GM04504 (cell line): ENCODE measurements at regions not wholly inside any gene's neighbourhood (a gene's known extent, or its start where the extent isn't known, plus 50 kb on each side); places are given as distances from the start of the nearest gene placed in this dataset.
"Not testable (repeated sequence)": the region's sequence is repeated elsewhere in the genome, so short reads cannot be mapped to it uniquely, and the experiment has no call there.

Experiments
- DNase-seq: peaks from one replicate; pipeline ENCODE4 v3.0.0-alpha.2; 2012; ENCODE audit warnings: low read depth

DNA sequence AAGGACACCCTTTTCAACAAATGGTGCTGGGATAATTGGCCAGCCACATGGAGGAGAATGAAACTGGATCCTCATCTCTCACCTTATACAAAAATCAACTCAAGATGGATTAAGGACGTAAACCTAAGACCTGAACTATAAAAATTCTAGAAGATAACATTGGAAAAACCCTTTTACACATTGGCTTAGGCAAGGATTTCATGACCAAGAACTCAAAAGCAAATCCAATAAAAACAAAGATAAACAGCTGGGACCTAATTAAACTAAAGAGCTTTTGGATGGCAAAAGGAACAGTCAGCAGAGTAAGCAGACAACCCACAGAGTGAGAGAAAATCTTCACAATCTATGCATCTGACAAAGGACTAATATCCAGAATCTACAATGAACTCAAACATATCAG, 96.9 kb upstream of the BNIP2 start:
- not testable (repeated sequence) for DNase-seq

DNA sequence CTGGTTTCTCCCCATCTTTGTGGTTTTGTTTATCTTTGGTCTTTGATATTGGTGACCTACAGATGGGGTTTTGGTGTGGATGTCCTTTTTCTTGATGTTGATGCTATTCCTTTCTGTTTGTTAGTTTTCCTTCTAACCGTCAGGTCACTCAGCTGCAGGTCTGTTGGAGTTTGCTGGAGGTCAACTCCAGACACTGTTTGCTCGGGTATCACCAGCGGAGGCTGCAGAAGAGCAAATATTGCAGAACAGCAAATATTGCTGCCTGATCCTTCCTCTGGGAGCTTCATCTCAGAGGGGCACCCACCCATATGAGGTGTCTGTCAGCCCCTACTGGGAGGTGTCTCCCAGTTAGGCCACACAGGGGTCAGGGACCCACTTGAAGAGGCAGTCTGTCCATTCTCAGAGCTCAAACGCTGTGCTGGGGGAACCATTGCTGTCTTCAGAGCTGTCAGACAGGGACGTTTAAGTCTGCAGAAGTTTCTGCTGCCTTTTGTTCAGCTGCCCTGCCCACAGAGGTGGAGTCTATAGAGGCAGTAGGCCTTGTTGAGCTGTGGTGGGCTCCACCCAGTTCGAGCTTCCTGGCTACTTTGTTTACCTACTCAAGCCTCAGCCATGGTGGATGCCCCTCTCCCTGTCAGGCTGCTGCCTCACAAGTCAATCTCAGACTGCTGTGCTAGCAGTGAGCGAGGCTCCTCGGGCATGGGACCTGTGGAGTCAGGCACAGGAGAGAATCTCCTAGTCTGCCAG, 94.8 kb upstream of the BNIP2 start:
- not testable (repeated sequence) for DNase-seq

DNA sequence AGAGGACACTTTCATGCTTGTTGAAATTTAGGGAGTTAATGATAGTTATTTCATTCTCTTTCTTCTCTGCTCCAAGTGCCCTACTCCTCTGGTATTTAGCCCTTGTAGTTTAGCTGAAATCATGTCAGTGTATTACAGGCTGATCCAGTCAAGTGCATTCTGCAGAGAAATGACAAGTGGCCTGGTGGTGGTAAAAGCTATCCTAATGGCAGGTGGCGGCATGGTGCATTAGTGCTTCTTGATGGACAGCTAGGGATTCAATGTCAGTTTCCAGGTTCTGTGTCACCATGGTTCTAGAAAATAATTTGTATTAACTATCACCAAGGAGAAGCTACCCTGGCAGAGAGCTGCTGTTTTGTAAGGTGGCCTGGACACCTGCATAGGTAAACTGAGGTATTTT, 90.0 kb upstream of the BNIP2 start:
- no peak for DNase-seq

DNA sequence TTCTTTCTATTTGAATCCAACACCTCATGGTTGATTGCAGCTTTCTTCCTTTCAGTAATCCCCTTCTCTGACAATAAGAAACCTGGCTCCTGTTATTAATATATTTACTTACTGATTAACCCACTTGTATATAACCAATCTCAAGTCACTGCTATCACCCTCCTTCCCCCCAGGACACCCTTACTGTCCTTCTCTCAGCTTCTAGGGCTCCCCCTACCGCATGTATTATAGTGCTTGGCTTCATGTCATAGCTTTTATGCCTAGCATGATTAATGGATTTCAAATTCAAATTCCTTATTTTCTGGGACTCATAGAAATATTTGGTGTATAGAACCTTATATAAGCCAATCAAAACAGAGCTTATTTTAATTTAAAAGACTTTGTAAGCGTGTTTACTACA, 75.7 kb upstream of the BNIP2 start:
- no peak for DNase-seq

DNA sequence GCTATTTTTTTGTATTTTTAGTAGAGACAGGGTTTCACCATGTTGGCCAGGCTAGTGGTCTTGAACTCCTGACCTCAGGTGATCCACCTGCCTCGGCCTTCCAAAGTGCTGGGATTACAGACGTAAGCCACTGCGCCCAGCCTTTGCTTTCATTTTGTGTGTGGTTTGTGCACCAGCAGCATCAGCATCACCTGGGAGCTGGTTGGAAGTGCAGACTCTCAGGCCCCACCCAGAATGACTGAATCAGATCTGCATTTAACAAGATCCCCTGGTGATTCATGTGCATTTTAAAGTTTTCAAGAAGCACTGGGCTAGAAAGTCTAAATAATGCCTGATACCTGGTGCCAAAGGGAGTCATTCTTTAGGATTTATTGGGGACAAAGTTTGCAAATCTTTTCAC, 73.4 kb upstream of the BNIP2 start:
- no peak for DNase-seq

DNA sequence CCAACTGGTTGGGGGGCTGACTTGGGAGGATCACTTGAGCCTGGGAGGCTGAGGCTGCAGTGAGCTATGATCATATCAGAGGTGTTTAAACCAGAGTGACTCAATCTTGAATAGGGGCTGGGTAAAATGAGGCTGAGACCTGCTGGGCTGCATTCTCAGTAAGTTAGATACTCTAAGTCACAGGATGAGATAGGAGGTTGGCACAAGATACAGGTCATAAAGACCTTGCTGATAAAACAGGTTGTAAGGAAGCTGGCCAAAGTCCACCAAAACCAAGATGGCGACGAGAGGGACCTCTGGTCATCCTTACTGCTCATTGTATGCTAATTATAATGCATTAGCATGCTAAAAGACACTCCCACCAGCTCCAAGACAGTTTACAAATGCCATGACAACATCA, 71.1 kb upstream of the BNIP2 start:
- DNase-seq: not testable (repeated sequence)

DNA sequence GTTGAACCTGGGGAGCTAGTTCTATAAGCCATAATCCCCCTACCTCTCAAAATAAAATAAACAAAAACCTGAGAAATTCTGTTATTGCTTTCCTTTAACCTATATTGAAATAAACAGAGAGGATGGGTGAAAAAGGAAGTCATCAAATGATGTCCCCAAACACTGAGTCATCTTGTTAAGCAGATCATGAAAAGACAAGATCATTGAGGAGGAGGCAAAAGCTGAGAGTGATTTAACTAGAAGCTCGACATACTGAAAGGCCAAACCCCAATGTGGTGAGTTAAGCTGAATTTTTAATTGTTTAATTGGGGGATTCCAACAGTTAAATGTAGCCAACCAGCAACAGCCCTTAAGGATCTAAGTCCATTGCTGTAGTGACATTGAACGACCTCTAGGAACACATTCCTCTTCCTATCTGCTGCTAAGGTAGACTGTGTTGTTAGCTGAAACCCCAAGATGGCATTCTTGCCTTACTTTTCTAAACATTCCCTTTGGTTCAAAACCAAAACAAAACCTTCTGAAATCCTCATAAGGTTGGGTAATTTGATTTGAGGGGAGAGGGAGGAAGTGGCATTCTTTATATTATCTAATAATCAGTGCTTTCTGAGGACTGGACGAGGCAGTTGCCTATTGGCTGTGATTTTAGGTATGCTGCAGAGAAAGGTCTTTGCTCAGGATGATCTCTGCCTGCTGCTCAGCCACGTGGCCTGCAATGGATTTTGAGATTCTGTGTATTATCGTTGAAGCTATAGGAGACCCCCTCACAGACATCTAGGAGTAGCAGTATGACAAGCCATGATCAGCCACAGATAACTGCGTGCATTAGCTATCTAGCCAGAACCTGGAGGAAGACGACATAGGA, 62.7 kb upstream of the BNIP2 start:
- DNase-seq: no peak

DNA sequence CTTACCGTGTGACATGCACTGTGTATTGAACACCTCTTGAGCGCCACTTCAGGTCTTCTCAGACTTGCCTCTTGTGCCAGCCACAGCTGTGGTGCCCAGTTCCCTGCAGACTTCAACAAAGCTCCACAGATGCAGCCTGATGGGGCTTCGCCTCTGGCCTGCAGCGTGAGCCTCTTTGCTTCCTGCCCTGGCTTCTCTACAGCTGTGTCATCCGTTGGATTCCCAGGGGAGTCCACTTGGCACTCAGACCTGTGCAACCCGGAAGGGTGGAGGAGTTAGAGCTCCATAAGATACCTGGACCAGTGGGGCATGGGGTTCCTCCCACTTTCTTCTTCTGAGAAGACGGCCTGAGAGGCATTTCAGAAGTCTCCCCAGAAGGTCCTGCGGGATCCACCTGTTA, 57.7 kb upstream of the BNIP2 start:
- no peak for DNase-seq

DNA sequence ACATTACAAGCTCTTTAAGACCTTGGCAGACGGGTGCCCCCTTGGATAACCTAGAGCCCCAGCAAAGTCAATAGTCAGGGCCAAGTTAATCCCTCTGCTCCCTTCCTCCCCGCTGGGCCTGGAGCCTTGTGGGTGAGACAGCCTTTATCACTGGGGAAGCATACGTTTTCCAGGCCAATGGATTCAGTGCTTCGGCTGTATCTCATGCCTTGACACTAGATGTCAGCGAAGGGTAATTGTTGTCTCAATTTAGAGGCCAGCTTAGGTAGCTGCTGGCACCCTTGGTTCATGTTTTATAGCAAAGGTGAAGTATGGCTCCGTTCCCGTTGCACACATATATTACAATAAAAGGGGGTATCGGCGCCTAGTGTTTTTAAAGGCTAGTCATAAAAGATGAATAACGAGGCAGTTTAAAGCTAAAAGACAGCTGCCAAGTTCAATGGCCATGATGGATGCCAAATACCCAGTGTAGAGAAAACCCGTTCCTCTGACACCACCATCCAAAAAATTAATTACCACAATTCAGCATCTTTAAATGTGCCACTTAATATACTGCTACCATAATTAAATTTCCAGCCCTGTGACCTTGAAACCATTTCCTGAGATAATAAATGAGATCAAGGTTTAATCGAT, 52.3 kb upstream of the BNIP2 start:
- DNase-seq: peak; percentile 3

DNA sequence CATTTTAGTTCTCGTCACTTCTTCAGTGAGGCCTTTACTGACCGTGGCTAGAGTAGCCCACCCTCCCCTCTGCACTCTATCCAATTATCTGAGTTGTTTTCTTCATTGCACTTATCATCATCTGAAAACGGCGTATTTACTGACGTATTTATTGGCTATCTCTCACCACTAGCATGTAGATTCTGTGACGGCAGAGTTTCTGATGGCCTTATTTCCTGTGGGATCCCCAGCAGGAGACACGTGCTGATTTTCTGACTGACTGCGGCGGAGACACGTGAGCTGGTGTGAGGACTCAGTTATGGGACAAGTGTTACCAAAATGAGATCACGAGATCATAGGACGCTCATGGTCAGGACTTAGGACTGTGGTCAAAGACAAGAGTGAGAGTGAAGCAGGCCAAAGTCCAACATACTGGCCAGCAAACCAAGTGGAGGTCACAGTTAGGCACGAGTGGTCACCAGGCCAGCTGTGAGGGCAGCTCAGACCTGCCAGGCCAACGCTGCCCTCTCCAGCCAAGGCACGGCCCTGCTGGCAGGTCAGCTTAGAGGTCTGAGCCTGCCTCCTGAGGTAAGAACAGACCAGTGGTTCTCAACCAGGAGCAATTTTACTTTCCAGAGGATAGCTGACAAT, 50.6 kb upstream of the BNIP2 start:
- DNase-seq: no peak
